ENCODE measurements at regions not wholly inside any gene's neighbourhood (a gene's known extent, or its start where the extent isn't known, plus 50 kb on each side); places are given as distances from the start of the nearest gene placed in this dataset.

DNA sequence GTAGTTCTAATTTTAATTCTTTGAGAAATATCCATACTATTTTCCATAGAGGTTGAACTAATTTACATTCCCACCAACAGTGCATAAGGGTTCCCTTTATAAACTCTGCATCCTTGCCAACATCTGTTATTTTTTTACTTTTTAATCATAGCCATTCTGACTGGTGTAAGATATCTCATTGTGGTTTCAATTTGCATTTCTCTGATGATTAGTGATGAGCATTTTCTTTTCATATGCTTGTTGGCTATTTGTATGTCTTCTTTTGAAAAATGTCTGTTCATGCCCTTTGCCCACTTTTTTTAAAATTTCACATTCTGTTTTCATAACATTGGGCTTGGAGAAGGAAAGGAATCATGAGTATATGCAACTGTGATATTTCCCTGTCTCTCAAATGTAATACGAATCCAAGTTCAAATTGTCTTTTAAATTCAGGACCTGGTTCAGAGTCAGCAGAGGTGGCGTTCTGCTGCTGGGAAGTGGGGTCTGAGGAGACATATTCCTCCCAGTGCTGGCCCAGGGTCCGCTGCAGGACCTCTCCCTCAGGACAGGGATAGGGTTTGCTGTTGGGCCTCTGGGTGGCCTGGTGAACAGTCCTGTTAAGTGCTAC is 81.2 kb upstream of the ETV6 start:
- DNase-seq (ENCODE audit: low spot score), result no peak

GRCh38 chr12:11568762-11569478 is 80.6 kb upstream of the ETV6 start:
- DNase-seq (ENCODE audit: low spot score), result no peak

- no peak for DNase-seq (ENCODE audit: low spot score)
Measured at GRCh38 chr12:11569716-11570115, 79.8 kb upstream of the ETV6 start.

GRCh38 chr12:11573880-11574279 is 75.6 kb upstream of the ETV6 start:
- no peak for DNase-seq (ENCODE audit: low spot score)

DNA sequence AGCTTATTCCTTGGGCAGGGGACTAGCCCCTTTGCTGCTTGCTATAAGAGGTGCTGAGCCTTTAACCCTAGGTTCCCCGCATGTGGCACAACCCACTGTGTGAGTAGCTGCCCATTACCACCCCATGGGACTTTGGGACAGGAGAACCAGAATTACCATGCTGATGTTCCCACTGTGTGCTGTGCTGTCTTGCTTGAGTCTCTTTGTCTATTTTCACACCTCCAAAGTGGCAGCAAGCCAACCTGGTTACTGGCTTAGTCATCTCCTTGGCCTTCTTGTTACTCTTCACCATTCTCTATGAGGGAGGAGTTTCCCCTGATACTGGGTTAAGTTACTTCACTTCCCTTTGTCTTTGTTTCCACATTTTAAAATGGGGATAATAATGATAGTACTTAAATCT is 73.4 kb upstream of the ETV6 start:
- no peak for DNase-seq (ENCODE audit: low spot score)

- DNase-seq (ENCODE audit: low spot score), result no peak
Measured at GRCh38 chr12:11577658-11578260, 71.7 kb upstream of the ETV6 start.

- no peak for DNase-seq (ENCODE audit: low spot score)
Measured at GRCh38 chr12:11578461-11578993, 70.9 kb upstream of the ETV6 start.

DNA sequence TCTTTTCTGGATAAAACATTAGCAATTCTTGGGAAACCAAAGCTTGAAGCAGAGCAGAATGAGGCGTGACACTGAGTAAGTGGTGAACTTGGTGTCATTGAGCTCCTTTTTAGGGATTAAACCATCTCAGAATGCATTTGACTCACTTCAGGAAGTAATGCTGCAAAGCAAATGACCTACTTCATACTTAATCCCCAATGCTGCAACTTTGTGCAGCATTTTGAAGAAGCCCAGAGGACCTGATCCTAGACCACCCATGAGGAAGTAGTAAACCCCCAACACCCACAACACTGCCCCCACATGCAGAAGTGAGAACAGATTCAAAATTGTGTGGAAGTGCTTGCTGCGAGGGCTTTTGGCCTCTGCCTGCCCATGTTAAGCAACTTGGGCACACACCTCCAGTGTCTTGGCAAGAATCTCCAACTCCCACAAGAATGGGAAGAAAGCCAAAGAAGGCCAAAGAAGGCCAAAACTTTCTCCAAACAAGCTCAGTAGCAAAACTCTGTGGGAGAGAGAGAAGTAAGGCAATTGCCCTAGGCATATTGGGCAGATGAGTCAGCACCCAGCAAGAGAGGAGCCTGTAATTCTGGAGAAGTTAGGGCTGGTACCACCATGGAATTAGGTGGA is 69.2 kb upstream of the ETV6 start:
- DNase-seq (ENCODE audit: low spot score), result peak; percentile 41

DNA sequence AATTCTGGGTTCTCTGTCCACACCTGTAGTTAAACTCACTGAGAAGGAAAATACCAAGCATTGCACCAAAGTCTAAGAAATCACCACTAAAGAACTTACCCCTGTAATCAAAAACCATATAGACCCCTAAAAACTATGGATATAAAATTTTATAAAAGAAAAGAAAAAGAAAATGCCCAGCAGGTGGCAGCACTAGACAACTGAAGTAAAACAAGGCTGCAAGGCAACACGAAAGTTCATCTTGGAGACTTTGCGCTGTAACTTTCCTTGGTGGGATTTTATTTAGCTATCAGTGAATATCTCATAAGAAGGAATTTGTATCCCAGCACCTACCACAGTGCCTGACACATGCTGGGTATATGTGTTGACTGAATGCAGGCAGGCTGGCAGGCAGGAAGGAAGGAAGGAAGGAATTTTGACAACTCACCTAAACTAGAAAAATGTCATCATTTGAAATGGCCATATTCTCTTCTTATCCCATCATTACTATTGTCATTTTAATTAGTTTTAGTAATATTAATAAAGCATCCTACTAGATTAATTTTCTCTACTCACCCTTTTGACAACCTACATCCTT is 68.2 kb upstream of the ETV6 start:
- DNase-seq (ENCODE audit: low spot score), result peak; percentile 42

GRCh38 chr12:11584221-11584855 is 65.1 kb upstream of the ETV6 start:
- DNase-seq (ENCODE audit: low spot score), result no peak

DNA sequence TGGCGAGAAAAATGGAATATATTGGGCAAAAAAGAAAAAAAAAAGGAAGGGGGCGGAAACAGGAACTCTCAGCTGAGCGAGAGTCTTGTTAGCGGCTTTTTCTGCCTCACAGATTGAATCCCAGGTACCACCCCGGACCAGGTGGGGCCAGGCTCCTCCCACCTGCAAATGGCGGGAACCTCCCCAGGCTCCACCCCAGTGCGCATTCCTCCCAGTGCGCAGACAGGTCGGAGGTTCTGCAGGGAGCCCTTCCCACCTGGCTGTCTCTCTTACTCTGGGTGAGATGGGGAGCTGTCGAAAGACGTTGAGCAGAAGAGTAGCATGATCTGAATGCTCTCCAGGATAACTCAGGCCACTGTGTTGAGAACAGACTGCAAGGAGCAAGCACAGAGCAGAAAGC is 57.0 kb upstream of the ETV6 start:
- DNase-seq (ENCODE audit: low spot score), result no peak

GRCh38 chr12:11593013-11593412 is 56.5 kb upstream of the ETV6 start:
- DNase-seq (ENCODE audit: low spot score), result no peak

- no peak for DNase-seq (ENCODE audit: low spot score)
Measured at GRCh38 chr12:11595080-11595479, 54.4 kb upstream of the ETV6 start.

- no peak for DNase-seq (ENCODE audit: low spot score)
Measured at GRCh38 chr12:11596141-11596540, 53.3 kb upstream of the ETV6 start.

GRCh38 chr12:11598900-11599299 is 50.6 kb upstream of the ETV6 start:
- no peak for DNase-seq (ENCODE audit: low spot score)

Data from hepatic stellate cell (primary cell).